GM21423 (cell line): ENCODE measurements at regions not wholly inside any gene's neighbourhood (a gene's known extent, or its start where the extent isn't known, plus 50 kb on each side); places are given as distances from the start of the nearest gene placed in this dataset.
"Not testable (repeated sequence)": the region's sequence is repeated elsewhere in the genome, so short reads cannot be mapped to it uniquely, and the experiment has no call there.

Experiments
- ATAC-seq: cut with Tn5 transposase; IDR thresholded peaks from one replicate; pipeline ENCODE4 v1.9.1; 2021; ENCODE audit warnings: mild to moderate bottlenecking, moderate library complexity; ENCODE audit not compliant: unreplicated experiment

DNA sequence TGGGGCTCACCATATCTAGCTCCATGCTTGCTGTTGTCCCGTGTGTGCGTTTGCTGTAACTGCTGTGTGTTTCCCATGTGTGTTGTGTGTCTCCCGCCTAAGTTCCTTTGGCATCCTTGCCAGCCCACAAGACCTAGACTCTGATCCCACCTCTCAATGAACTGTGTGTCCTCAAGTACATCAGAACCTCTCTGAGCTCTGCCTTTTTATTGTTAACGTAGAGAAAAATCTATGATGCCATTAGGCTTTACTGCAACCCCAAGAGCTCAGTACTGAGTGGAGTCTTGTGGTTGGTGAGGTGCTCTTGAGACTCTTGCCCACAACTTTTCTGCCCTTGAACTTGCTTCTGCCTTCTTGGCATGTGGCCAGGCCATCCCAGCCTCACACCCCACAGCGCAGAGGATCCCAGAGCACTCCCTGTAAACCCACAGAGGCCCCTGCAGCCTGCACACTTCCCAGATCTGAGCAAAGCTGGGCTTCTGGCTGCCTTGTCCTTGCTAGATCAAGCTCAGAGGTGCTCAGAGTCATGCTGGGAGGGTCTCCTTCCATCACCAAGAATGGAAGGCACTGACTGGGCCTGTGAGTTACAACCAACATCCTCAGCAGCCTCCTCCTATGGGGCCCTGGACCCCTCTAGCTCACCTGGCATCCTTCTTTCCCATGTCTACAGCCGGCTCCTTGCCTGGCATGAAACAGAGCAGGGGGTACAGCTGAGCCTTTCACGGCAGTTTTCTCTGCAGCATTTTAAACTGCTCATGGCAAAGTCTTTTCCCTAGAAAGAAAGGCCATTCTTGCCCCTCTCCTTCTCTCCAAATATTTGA is 643.4 kb downstream of the ACTR3B start:
- no peak for ATAC-seq

DNA sequence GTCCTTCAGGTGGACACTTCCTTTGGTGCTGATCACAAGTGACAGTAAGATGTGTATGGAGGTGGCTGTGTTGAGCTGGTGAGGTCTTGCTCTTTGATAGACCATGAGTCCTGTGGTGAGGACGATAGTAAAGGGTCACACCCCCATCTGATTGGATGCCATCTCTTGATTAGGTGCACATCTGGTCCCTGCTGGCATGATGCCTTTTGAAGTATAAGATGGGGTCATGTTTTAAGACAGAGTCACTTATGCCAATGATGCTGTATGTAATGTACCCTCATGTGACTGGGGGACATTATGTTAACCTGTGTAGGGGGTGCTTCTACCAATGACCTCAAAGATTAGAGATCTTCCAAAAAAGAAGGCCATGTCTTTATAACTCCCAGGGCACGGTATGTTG is 644.6 kb downstream of the ACTR3B start:
- no peak for ATAC-seq

DNA sequence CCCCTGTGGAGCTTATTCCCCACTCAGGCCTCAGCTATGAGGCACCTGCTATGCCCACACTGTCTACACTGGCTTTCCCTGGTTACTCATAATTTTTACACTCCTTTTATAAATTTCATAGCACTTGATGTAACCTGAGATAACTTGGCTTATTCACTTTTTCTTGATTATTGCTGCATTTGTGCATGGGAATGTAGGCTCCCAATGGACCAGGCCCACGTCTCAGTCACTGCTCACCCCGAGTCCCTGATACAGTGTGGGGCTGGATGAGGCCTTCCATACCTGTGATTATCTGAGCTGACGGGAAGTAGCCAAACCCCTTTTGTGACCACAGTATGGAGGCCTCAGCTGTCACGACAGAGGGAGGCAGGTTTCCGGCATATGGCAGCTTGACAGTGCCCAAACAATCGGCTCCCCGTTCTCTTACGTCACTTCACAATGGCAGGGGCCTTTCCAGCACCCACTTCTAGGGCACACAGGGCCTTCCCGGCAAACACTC is 645.3 kb downstream of the ACTR3B start:
- no peak for ATAC-seq

DNA sequence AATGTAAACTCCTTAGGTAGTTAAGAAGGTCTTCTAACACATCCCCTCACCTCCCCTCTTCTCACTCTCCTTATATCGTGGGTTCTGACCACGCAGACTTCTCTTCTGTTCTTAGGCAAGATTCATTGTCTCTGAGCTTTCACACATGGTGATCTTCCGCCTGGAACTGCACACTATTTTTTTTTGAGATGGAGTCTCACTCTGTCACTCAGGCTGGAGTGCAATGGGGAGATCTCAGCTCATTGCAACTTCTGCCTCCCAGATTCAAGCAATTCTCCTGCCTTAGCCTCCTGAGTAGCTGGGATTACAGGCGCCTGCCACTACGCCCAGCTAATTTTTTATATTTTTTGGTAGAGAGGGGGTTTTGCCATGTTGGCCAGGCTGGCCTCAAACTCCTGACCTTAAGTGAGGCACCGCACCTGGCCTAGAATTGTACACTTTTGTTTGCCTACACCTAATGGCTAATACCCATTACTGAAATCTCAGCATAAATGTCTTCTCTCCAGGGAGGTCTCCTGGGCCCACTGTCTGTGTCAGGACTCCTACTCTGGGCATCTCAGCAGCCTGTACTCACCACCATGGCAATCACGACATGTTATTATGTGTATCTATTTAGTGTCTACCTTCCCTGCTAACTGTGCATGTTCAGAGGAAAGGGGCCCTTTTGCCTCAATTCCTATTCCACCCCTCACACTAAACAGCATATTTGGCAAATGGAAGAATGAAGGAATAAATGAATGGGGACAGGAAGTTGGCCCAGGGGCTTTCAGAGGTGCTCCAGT is 646.3 kb upstream of the DPP6 start:
- no peak for ATAC-seq

- no peak for ATAC-seq
Measured at GRCh38 chr7:153406486-153406872, 645.7 kb upstream of the DPP6 start.

DNA sequence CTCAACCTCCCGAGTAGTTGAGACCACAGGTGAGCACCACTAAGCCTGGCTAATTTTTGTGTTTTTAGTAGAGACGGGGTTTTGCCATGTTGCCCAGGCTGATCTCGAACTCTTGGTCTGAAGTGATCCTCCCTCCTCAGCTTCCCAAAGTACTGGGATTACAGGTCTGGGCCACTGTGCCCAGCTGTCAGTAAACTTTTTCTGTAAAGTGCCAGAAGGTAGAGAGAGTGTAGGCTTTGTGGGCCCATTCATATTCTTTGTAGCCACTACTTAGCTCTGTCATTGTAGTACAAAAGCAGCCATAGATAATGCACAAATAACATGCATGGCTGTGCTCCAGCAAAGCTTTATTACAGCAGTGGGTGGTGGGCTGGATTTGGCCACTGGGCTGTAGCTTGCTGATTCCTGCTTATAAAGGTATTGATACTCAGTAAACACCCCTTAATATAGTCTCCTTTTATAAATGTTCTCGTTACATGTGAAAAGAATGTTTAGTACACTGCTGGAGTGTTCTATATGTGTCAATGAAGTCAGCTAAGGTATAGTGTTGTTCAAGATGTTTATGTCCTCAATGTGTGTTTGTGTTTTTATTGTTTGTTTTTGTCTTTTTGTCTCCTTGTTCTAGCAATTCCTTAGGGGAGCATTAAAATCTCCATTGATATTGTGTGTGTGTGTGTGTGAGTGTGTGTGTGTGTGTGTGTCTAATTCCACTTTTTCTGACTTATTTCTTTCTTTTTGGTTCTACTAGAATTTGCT is 644.7 kb upstream of the DPP6 start:
- no peak for ATAC-seq

DNA sequence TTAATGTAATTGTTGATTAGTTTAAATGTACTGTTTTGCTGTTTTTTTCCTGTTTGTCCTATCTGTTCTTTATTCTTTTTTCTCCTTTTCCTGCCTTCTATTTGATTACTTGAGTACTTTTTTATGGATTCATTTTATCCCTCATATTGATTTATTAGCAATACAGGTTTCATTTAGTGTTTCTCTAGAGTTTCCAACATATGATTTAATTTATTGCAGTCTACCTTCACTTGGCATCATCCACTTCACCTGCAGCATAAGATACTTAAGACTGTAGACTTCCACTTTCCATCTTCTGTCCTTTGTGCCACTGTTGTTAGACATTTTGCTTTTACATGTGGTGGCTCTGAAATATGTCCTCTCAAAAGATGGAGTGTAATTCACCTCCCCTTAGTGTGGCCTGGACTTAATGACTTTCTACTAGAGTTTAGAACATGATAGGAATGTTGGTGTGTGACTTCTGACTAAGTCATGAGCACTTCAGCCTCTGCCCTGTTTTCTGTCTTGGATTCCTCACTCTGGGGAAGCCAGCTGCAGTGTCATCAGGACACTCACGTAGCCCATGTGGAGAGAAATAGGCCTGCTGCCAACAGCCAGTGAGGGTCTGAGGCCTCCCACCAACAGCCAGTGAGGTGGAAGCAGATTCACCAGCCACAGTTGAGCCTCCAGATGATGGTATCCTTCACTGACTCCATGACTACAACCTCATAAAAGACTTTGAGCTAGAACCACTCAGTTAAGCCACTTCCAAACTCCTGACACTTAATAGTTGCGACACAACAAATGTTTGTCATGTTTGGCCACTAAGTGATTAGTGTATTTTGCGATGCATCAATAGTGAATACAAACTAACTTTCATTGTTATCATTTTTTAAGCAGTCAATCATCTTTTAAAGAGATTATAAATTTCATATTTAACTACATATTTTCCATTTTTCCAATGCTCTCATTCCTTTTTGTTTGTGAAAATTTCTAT is 643.5 kb upstream of the DPP6 start:
- ATAC-seq, result no peak

DNA sequence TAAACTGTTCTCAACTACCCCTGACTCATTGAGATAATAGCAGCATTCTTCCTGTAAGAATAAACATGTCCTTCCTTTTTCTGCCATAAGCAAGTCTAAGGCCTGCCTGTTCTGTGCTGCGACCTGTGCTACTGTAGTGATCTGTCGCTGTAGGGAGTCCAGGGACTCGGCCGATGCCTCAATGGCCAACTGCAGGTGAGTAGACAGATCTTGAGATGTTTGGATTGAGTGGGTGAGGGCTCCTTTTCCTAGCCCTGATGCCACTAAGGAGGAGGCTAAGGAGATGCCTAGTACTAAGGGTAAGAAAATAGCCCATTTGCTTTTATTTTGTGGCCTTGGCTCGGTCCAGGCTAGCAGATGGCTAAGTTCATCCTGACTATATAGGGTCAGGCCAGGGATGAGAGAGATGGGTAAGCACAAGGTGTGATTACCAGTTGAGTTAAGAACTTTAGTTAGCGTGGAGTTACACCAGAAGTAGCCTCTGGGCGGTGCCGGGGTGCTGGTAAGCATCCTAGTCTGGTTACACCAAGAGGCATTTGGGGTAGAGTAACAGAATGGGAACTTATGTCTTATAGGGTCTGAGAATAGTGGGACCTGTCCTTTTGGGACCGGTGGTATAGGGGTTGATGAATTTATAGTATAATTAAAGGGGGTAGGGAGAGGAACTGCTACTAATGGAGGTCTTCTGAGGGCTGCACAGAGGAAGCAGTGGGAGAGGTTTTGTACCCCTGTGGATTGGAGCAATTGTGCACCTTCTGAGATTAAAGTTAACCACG is 642.4 kb upstream of the DPP6 start:
- ATAC-seq, result not testable (repeated sequence)

- not testable (repeated sequence) for ATAC-seq
Measured at GRCh38 chr7:153410997-153411642, 641.1 kb upstream of the DPP6 start.

GRCh38 chr7:153412114-153412823 is 639.9 kb upstream of the DPP6 start:
- not testable (repeated sequence) for ATAC-seq

DNA sequence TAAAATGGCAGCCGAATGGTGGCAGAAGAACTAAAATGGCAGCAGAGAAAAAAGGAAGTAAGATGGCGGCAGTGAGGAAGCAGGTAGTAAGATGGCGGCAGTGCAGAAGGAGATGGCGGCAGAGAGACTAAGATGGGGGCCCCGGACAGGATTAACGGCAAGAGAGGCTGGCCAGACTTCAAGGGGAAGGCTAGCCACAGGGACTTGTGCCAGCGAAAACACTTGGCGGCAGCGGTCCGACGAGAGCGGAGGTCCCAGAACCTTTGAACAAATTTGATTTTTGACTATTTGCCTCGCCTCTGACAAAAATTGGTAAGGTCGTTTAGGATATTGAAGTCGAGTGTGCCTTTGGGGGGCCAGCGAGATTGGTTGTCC is 639.4 kb upstream of the DPP6 start:
- ATAC-seq, result not testable (repeated sequence)

GRCh38 chr7:153413199-153413539 is 639.0 kb upstream of the DPP6 start:
- ATAC-seq, result no peak

- no peak for ATAC-seq
Measured at GRCh38 chr7:153413540-153414287, 638.5 kb upstream of the DPP6 start.

DNA sequence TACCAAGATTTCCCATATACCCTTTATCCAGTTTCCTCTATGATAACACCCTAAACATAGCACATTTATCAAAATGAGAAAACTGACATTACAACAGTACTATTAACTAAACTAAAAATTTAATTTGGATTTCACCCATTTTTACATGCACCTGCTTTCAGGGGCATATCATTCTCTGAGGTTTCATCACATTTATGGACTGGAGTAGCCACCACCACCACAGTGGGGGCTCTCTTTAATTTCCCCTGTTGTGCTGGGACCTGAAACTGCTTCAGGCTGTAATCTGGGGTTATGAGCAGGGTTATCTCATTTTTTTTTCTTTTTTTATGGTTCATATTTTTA is 637.9 kb upstream of the DPP6 start:
- no peak for ATAC-seq

- ATAC-seq, result no peak
Measured at GRCh38 chr7:153415632-153416031, 636.6 kb upstream of the DPP6 start.

GRCh38 chr7:153422291-153423209 is 629.6 kb upstream of the DPP6 start:
- no peak for ATAC-seq

GRCh38 chr7:153423210-153423590 is 629.0 kb upstream of the DPP6 start:
- no peak for ATAC-seq
